ENCODE measurements at regions not wholly inside any gene's neighbourhood (a gene's known extent, or its start where the extent isn't known, plus 50 kb on each side); places are given as distances from the start of the nearest gene placed in this dataset.

DNA sequence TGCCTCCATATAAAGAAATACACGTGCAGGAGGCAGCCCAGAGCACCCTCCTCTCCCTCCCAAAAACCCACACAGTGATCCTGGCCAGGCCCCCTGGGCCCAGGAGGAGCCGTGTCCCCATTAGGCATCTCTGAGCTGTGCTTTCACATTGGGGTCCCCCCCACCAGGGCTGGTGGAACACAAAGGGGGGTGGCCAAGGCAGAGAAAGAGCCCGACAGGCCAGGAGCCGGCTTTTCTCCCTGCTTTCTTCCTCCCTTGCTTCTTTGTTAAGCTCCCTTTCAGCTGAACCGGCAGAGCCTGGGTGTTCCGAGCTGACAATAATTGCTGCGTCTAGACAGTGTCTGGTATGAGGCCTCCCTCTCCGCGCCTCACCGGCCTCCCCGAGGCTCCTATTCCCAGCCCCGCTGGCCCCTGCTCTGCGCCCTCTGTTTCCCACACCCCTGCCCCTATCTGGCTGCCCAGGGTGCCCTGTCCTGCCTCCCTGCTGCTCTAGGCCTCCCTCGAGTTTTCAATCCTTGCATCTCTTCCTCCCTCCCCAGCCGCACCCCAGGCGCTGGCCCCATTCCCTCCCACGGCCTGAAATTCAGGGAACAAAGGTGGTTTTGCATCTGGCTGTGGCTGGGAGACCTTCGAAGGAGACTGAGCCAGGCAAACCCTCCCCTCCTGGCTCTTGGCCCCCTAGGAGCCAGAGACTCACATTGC is 120.6 kb downstream of the C9orf50 start:
- TF ChIP-seq, protein P1, sequence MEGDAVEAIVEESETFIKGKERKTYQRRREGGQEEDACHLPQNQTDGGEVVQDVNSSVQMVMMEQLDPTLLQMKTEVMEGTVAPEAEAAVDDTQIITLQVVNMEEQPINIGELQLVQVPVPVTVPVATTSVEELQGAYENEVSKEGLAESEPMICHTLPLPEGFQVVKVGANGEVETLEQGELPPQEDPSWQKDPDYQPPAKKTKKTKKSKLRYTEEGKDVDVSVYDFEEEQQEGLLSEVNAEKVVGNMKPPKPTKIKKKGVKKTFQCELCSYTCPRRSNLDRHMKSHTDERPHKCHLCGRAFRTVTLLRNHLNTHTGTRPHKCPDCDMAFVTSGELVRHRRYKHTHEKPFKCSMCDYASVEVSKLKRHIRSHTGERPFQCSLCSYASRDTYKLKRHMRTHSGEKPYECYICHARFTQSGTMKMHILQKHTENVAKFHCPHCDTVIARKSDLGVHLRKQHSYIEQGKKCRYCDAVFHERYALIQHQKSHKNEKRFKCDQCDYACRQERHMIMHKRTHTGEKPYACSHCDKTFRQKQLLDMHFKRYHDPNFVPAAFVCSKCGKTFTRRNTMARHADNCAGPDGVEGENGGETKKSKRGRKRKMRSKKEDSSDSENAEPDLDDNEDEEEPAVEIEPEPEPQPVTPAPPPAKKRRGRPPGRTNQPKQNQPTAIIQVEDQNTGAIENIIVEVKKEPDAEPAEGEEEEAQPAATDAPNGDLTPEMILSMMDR (IDR thresholded peaks at IDR 0.05), result no peak
- peak in 4 of 6 donors; percentile 25 to 64 (median 50) for DNase-seq
- intact Hi-C loops (cut with DNase I), result loop anchor here in 1 of 3 donors (5.0 kb wide), 1 partner anchor 62 kb away; no protein-coding TSS in a partner anchor
- no peak for ATAC-seq
- H3K27ac ChIP-seq, result peak overlapping the region in 2 of 4 donors; percentile 95 to 96
- H3K4me1 ChIP-seq, result peaks cover 5 to 24% (median 22%) of the 10 kb centered on the region in 3 donors
- H3K36me3 ChIP-seq, result peaks cover 0 to 7% (median 0%) of the 10 kb centered on the region in 3 donors
- H3K9me3 ChIP-seq, result no peaks in the 10 kb centered on the region
- no peaks in the 10 kb centered on the region for H3K27me3 ChIP-seq
- H3K4me3 ChIP-seq, result no peak overlapping the region
- 78 to 80% methylated on average over 18 of the region's 18 CpGs for WGBS, 2 donors
- FAIRE-seq, result no peak

DNA sequence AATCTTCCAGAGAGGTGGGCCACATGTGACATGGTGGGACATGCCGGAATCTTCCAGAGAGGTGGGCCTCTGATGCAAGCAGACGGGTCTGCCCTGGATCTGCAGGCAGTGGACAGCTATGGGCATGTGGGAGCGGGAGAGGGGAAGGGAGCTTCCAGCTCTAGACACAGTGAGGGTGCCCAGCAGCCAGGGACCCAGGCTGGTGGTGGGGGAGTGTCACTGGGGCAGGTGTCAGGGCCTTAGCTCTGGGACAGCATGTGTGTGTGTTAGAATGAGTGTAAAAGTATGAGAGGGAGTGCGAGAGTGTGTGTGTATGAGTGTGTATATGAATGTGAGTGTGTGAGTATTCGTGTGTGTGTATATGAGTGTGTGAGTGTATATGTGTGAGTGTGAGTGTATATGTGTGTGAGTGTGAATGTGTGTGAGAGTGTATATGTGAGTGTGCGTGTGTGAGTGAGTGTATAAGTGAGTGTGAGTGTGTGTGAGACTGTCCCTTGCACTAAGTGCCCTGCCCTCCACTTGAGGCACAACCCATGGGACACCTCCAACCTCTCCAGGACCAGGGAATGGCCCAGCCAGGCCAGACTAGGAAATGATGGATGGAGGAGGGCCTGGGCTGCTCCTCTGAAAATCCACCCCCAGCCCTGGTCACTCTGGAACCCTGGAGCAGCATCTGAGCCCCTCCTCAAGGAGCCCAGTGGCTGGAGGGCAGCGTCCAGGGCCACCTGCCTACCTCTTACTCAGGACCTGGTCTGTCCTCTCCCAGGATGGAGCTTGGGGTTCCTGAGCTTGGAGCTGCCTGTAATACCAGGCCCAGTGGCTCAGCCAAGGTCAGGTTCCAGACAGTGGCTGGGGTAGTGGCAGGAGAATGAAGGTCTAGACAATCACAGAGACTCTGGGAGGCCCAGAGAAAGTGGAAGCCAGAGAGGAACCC is 122.2 kb downstream of the C9orf50 start:
- ATAC-seq, result no peak
- H3K4me1 ChIP-seq, result peaks cover 16 to 26% (median 23%) of the 10 kb centered on the region in 3 donors
- 80 to 94% methylated on average over 7 of the region's 7 CpGs for WGBS, 2 donors

DNA sequence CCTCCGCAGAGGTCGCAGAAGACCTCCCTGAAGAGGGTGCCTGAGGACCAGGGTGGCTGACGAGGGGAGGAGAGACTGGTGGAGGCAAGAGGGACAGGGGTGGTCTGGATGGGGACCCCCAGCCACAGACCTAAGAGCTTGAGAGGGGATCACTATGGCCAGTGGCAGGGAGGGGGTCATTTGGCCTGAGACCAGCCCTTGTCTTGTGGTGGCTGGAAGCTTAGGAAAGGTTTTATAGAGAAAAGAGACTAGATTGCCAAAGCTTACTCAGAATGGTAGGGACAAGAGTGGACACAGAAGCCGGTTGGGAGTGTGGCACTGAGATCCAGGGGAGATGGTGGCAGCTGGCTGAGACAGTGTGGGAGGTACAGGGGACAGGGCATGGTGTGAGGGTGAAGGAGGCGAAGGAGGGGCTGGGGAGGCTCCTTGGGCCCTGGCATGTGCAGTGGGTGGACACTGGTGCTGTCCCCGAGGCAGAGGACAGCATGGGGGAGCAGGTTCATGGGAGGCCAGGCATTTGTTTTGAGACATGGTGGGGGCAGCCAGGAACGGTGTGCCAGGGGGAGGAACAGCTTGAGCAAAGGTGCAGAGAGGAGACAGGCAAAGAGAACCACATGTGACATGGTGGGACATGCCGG is 123.0 kb downstream of the C9orf50 start:
- Histone ChIP-seq H3K27me3 (no peaks in the 10 kb centered on the region), H3K36me3 (no peaks in the 10 kb centered on the region), H3K27ac (peak overlapping the region; percentile 95 to 100 (median 98)), H3K4me3 (peak overlapping the region; percentile 8 to 69 (median 53)), H3K9me3 (no peaks in the 10 kb centered on the region), H3K4me1 (peaks cover 22 to 30% (median 26%) of the 10 kb centered on the region in 3 donors)
- TF ChIP-seq, protein P1 (IDR thresholded peaks at IDR 0.05), result no peak
- 49 to 58% methylated on average over 8 of the region's 8 CpGs for WGBS, 2 donors
- DNase-seq, result peak in 4 of 6 donors; percentile 56 to 69 (median 60)
- intact Hi-C loops (cut with DNase I), result loop anchor here in 1 of 3 donors (10.0 kb wide), 1 partner anchor 107 kb away; no protein-coding TSS in a partner anchor
- no peak for FAIRE-seq
- no peak for ATAC-seq

More for the DNA sequence above, 122.2 kb downstream of the C9orf50 start:
- Histone ChIP-seq H3K27me3 (no peaks in the 10 kb centered on the region), H3K36me3 (peaks cover 0 to 5% (median 0%) of the 10 kb centered on the region in 3 donors), H3K27ac (peak overlapping the region in 3 of 4 donors; percentile 95 to 100 (median 96)), H3K9me3 (no peaks in the 10 kb centered on the region), H3K4me3 (peak overlapping the region in 2 of 4 donors; percentile 58 to 69)
- TF ChIP-seq, protein P1 (IDR thresholded peaks at IDR 0.05), result no peak
- intact Hi-C loops (cut with DNase I), result loop anchor here in 1 of 3 donors (10.0 kb wide), 1 partner anchor 106 kb away; no protein-coding TSS in a partner anchor
- DNase-seq, result peak in 5 of 6 donors; percentile 20 to 63 (median 51)
- FAIRE-seq, result no peak

DNA sequence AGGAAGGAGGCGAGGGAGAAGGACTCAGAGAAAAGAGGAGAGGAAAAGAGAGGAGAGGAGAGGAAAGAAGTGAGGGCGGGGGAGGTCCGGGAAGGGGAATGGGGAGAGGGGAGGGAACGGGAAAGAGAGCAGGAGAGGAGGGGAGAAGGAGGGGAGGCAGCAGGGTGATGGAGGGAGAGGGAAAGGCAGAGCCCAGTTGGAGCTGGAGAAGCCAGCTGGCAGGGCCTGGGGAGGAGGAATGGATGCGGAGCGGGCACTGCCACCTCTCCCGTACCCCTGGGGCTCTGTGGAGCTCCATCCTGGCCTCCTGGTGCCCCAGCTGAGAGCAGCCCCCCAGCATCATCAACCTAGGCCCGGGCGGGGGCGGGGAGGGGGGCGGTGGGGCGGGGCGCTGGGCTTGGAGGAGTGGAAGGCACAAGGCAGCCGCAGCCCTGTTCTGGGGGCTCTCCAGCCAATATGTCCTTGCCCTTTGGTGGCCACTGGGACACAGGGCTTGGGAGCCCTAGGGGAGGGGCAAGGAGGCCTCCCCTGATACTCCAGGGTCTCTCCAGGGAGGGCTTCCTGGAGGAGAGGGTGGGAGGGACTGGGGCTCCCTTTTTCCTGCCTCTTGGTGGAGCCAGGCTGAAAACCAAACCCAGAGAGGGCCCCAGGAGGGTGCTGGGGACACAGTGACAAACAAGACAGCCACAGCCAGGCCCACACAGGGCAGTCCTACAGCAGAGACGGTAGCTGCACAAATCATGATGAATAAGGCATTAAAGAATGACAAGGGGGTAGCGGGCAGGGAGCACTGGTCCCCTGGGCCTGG is 123.7 kb downstream of the C9orf50 start:
- Histone ChIP-seq H3K27me3 (no peaks in the 10 kb centered on the region), H3K27ac (peak overlapping the region; percentile 95 to 100 (median 98)), H3K4me3 (peak overlapping the region; percentile 8 to 69 (median 53)), H3K9me3 (no peaks in the 10 kb centered on the region), H3K36me3 (no peaks in the 10 kb centered on the region), H3K4me1 (peaks cover 24 to 34% (median 30%) of the 10 kb centered on the region in 3 donors)
- intact Hi-C loops (cut with DNase I), result loop anchor here in 1 of 3 donors (10.0 kb wide), 1 partner anchor 108 kb away; no protein-coding TSS in a partner anchor
- no peak for FAIRE-seq
- WGBS, 2 donors, result 9 to 13% methylated on average over 8 to 13 of the region's 16 CpGs
- DNase-seq, result peak; percentile 62 to 81 (median 70)
- peak in 3 of 4 donors; percentile 2 to 4 (median 4) for ATAC-seq
- TF ChIP-seq, protein P1 (IDR thresholded peaks at IDR 0.05), result no peak
